ENCODE measurements at regions not wholly inside any gene's neighbourhood (a gene's known extent, or its start where the extent isn't known, plus 50 kb on each side); places are given as distances from the start of the nearest gene placed in this dataset.
"Not testable (repeated sequence)": the region's sequence is repeated elsewhere in the genome, so short reads cannot be mapped to it uniquely, and the experiment has no call there.

GRCh38 chr11:57904376-57904775, 119.3 kb upstream of the OR9Q1 start:
- 87 to 91% (median 89%) methylated on average over 10 of the region's 10 CpGs for WGBS, 3 donors
- DNase-seq, result no peak
- H3K36me3 ChIP-seq (ENCODE audit: control insufficient read depth in 3 of 3, insufficient read depth in 2 of 3, low read depth in 1 of 3, low read length in 3 of 3), result no peaks in the 10 kb centered on the region
- no peaks in the 10 kb centered on the region for H3K9me3 ChIP-seq (ENCODE audit: control insufficient read depth in 2 of 2, insufficient read depth in 1 of 2, low read depth in 1 of 2, low read length in 1 of 2)
- peaks cover 0 to 38% (median 3%) of the 10 kb centered on the region in 3 donors for H3K4me1 ChIP-seq (ENCODE audit: control insufficient read depth in 3 of 3, insufficient read depth in 2 of 3, low read depth in 1 of 3, low read length in 2 of 3)
- no peaks in the 10 kb centered on the region for H3K27me3 ChIP-seq (ENCODE audit: control insufficient read depth in 3 of 3, insufficient read depth in 3 of 3, low read length in 3 of 3)
- no peak overlapping the region for H3K4me3 ChIP-seq (ENCODE audit: low read depth in 1 of 3, low read length in 3 of 3)
- H3K27ac ChIP-seq (ENCODE audit: low read depth in 1 of 3, low read length in 2 of 3), result no peak overlapping the region
- no peak for FAIRE-seq

- H3K4me3 ChIP-seq (ENCODE audit: low read depth in 1 of 3, low read length in 3 of 3), result no peak overlapping the region
- 77 to 81% (median 81%) methylated on average over 2 of the region's 2 CpGs for WGBS, 3 donors
- FAIRE-seq (no peak), DNase-seq (peak; percentile 25 to 56)
- H3K9me3 ChIP-seq (ENCODE audit: control insufficient read depth in 2 of 2, insufficient read depth in 1 of 2, low read depth in 1 of 2, low read length in 1 of 2), result no peaks in the 10 kb centered on the region
- H3K27ac ChIP-seq (ENCODE audit: low read depth in 1 of 3, low read length in 2 of 3), result no peak overlapping the region
- H3K36me3 ChIP-seq (ENCODE audit: control insufficient read depth in 3 of 3, insufficient read depth in 2 of 3, low read depth in 1 of 3, low read length in 3 of 3), result no peaks in the 10 kb centered on the region
- H3K4me1 ChIP-seq (ENCODE audit: control insufficient read depth in 3 of 3, insufficient read depth in 2 of 3, low read depth in 1 of 3, low read length in 2 of 3), result peaks cover 0 to 29% (median 3%) of the 10 kb centered on the region in 3 donors
- no peaks in the 10 kb centered on the region for H3K27me3 ChIP-seq (ENCODE audit: control insufficient read depth in 3 of 3, insufficient read depth in 3 of 3, low read length in 3 of 3)
Measured at GRCh38 chr11:57905439-57905838, 118.2 kb upstream of the OR9Q1 start.

GRCh38 chr11:57908399-57908798, 115.3 kb upstream of the OR9Q1 start:
- H3K4me3 ChIP-seq (ENCODE audit: low read depth in 1 of 3, low read length in 3 of 3); H3K27ac ChIP-seq (ENCODE audit: low read depth in 1 of 3, low read length in 2 of 3); H3K9me3 ChIP-seq (ENCODE audit: control insufficient read depth in 2 of 2, insufficient read depth in 1 of 2, low read depth in 1 of 2, low read length in 1 of 2); H3K4me1 ChIP-seq (ENCODE audit: control insufficient read depth in 3 of 3, insufficient read depth in 2 of 3, low read depth in 1 of 3, low read length in 2 of 3); DNase-seq; FAIRE-seq; H3K36me3 ChIP-seq (ENCODE audit: control insufficient read depth in 3 of 3, insufficient read depth in 2 of 3, low read depth in 1 of 3, low read length in 3 of 3); H3K27me3 ChIP-seq (ENCODE audit: control insufficient read depth in 3 of 3, insufficient read depth in 3 of 3, low read length in 3 of 3): not testable (repeated sequence)
- WGBS, 3 donors, result 88 to 92% (median 90%) methylated on average over 2 of the region's 2 CpGs

DNA sequence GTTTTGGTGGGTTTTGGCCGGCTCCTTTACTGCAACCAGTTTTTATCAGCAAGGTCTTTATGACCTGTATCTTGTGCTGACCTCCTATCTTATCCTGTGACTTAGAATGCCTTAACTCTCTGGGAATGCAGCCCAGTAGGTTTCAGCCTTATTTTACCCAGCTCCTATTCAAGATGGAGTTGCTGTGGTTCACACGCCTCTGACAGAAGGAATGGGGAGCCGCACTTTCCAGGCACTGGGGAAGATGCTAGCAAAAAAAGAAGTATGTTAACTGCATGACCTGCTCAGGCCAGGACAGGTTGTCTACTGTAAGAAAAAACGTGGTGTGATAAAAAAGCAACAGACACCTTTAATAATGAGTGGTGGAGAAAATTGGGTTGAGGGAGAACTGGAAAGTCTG, 112.2 kb upstream of the OR9Q1 start:
- WGBS, 3 donors, result 66 to 73% (median 72%) methylated on average over 4 of the region's 4 CpGs
- H3K36me3 ChIP-seq (ENCODE audit: control insufficient read depth in 3 of 3, insufficient read depth in 2 of 3, low read depth in 1 of 3, low read length in 3 of 3); H3K9me3 ChIP-seq (ENCODE audit: control insufficient read depth in 2 of 2, insufficient read depth in 1 of 2, low read depth in 1 of 2, low read length in 1 of 2); FAIRE-seq; H3K4me1 ChIP-seq (ENCODE audit: control insufficient read depth in 3 of 3, insufficient read depth in 2 of 3, low read depth in 1 of 3, low read length in 2 of 3); H3K27me3 ChIP-seq (ENCODE audit: control insufficient read depth in 3 of 3, insufficient read depth in 3 of 3, low read length in 3 of 3); H3K4me3 ChIP-seq (ENCODE audit: low read depth in 1 of 3, low read length in 3 of 3); DNase-seq; H3K27ac ChIP-seq (ENCODE audit: low read depth in 1 of 3, low read length in 2 of 3): not testable (repeated sequence)

- FAIRE-seq, result no peak
- Histone ChIP-seq H3K4me3 (ENCODE audit: low read depth in 1 of 3, low read length in 3 of 3) (no peak overlapping the region), H3K9me3 (ENCODE audit: control insufficient read depth in 2 of 2, insufficient read depth in 1 of 2, low read depth in 1 of 2, low read length in 1 of 2) (peaks cover 0 to 2% of the 10 kb centered on the region in 2 donors), H3K27ac (ENCODE audit: low read depth in 1 of 3, low read length in 2 of 3) (no peak overlapping the region), H3K27me3 (ENCODE audit: control insufficient read depth in 3 of 3, insufficient read depth in 3 of 3, low read length in 3 of 3) (no peaks in the 10 kb centered on the region), H3K36me3 (ENCODE audit: control insufficient read depth in 3 of 3, insufficient read depth in 2 of 3, low read depth in 1 of 3, low read length in 3 of 3) (no peaks in the 10 kb centered on the region), H3K4me1 (ENCODE audit: control insufficient read depth in 3 of 3, insufficient read depth in 2 of 3, low read depth in 1 of 3, low read length in 2 of 3) (no peaks in the 10 kb centered on the region)
- WGBS, 3 donors, result 68 to 72% (median 71%) methylated on average over 6 of the region's 6 CpGs
- DNase-seq, result no peak
Measured at GRCh38 chr11:57913715-57914704, 109.7 kb upstream of the OR9Q1 start.

GRCh38 chr11:57917632-57918031, 106.0 kb upstream of the OR9Q1 start:
- Histone ChIP-seq H3K4me3 (ENCODE audit: low read depth in 1 of 3, low read length in 3 of 3) (no peak overlapping the region), H3K9me3 (ENCODE audit: control insufficient read depth in 2 of 2, insufficient read depth in 1 of 2, low read depth in 1 of 2, low read length in 1 of 2) (peaks cover 0 to 2% of the 10 kb centered on the region in 2 donors), H3K27ac (ENCODE audit: low read depth in 1 of 3, low read length in 2 of 3) (no peak overlapping the region), H3K4me1 (ENCODE audit: control insufficient read depth in 3 of 3, insufficient read depth in 2 of 3, low read depth in 1 of 3, low read length in 2 of 3) (no peaks in the 10 kb centered on the region), H3K36me3 (ENCODE audit: control insufficient read depth in 3 of 3, insufficient read depth in 2 of 3, low read depth in 1 of 3, low read length in 3 of 3) (no peaks in the 10 kb centered on the region), H3K27me3 (ENCODE audit: control insufficient read depth in 3 of 3, insufficient read depth in 3 of 3, low read length in 3 of 3) (no peaks in the 10 kb centered on the region)
- no peak for FAIRE-seq
- WGBS, 3 donors, result 81 to 93% (median 87%) methylated on average over 5 of the region's 5 CpGs
- DNase-seq, result no peak

GRCh38 chr11:57920971-57921370, 102.7 kb upstream of the OR9Q1 start:
- FAIRE-seq, result no peak
- Histone ChIP-seq H3K27me3 (ENCODE audit: control insufficient read depth in 3 of 3, insufficient read depth in 3 of 3, low read length in 3 of 3) (no peaks in the 10 kb centered on the region), H3K4me1 (ENCODE audit: control insufficient read depth in 3 of 3, insufficient read depth in 2 of 3, low read depth in 1 of 3, low read length in 2 of 3) (no peaks in the 10 kb centered on the region), H3K27ac (ENCODE audit: low read depth in 1 of 3, low read length in 2 of 3) (no peak overlapping the region), H3K9me3 (ENCODE audit: control insufficient read depth in 2 of 2, insufficient read depth in 1 of 2, low read depth in 1 of 2, low read length in 1 of 2) (peaks cover 0 to 2% of the 10 kb centered on the region in 2 donors), H3K36me3 (ENCODE audit: control insufficient read depth in 3 of 3, insufficient read depth in 2 of 3, low read depth in 1 of 3, low read length in 3 of 3) (no peaks in the 10 kb centered on the region), H3K4me3 (ENCODE audit: low read depth in 1 of 3, low read length in 3 of 3) (no peak overlapping the region)
- WGBS, 3 donors, result 92 to 94% (median 92%) methylated on average over 5 of the region's 5 CpGs
- no peak for DNase-seq

GRCh38 chr11:57932105-57932504, 91.6 kb upstream of the OR9Q1 start:
- H3K4me3 ChIP-seq (ENCODE audit: low read depth in 1 of 3, low read length in 3 of 3), result no peak overlapping the region
- FAIRE-seq (no peak), DNase-seq (no peak)
- 84 to 92% (median 91%) methylated on average over 2 of the region's 2 CpGs for WGBS, 3 donors
- no peak overlapping the region for H3K27ac ChIP-seq (ENCODE audit: low read depth in 1 of 3, low read length in 2 of 3)
- peaks cover 0 to 2% (median 2%) of the 10 kb centered on the region in 3 donors for H3K27me3 ChIP-seq (ENCODE audit: control insufficient read depth in 3 of 3, insufficient read depth in 3 of 3, low read length in 3 of 3)
- no peaks in the 10 kb centered on the region for H3K9me3 ChIP-seq (ENCODE audit: control insufficient read depth in 2 of 2, insufficient read depth in 1 of 2, low read depth in 1 of 2, low read length in 1 of 2)
- no peaks in the 10 kb centered on the region for H3K36me3 ChIP-seq (ENCODE audit: control insufficient read depth in 3 of 3, insufficient read depth in 2 of 3, low read depth in 1 of 3, low read length in 3 of 3)
- no peaks in the 10 kb centered on the region for H3K4me1 ChIP-seq (ENCODE audit: control insufficient read depth in 3 of 3, insufficient read depth in 2 of 3, low read depth in 1 of 3, low read length in 2 of 3)
